HG03159 (cell line): ENCODE measurements at regions not wholly inside any gene's neighbourhood (a gene's known extent, or its start where the extent isn't known, plus 50 kb on each side); places are given as distances from the start of the nearest gene placed in this dataset.
A peak's percentile ranks its signal among the peaks of the same experiment; 100 is the strongest.
"Not testable (repeated sequence)": the region's sequence is repeated elsewhere in the genome, so short reads cannot be mapped to it uniquely, and the experiment has no call there.

Experiments used
- ATAC-seq: cut with Tn5 transposase; IDR thresholded peaks from one replicate; pipeline ENCODE4 v1.9.1; 2021; ENCODE audit warnings: mild to moderate bottlenecking, moderate library complexity; ENCODE audit not compliant: unreplicated experiment

GRCh38 chr3:6716420-6716819 lies 144.5 kb upstream of the GRM7 start:
- ATAC-seq: no peak

GRCh38 chr3:6717026-6717943 lies 143.6 kb upstream of the GRM7 start:
- ATAC-seq: peak; percentile 96

- no peak for ATAC-seq
Observed at GRCh38 chr3:6719999-6720398, 140.9 kb upstream of the GRM7 start.

GRCh38 chr3:6721491-6721890 lies 139.4 kb upstream of the GRM7 start:
- ATAC-seq: no peak

- no peak for ATAC-seq
Observed at GRCh38 chr3:6723205-6723604, 137.7 kb upstream of the GRM7 start.

GRCh38 chr3:6726811-6727210 lies 134.1 kb upstream of the GRM7 start:
- ATAC-seq: no peak

- ATAC-seq: no peak
Observed at GRCh38 chr3:6732807-6733206, 128.1 kb upstream of the GRM7 start.

GRCh38 chr3:6733699-6734394 lies 127.1 kb upstream of the GRM7 start:
- no peak for ATAC-seq

- ATAC-seq: no peak
Observed at GRCh38 chr3:6734395-6734746, 126.5 kb upstream of the GRM7 start.

- no peak for ATAC-seq
Observed at GRCh38 chr3:6736836-6737629, 123.9 kb upstream of the GRM7 start.

- no peak for ATAC-seq
Observed at GRCh38 chr3:6737630-6738029, 123.3 kb upstream of the GRM7 start.

- ATAC-seq: no peak
Observed at GRCh38 chr3:6739288-6739687, 121.6 kb upstream of the GRM7 start.

- no peak for ATAC-seq
Observed at GRCh38 chr3:6743067-6743720, 117.7 kb upstream of the GRM7 start.

GRCh38 chr3:6746443-6746842 lies 114.5 kb upstream of the GRM7 start:
- no peak for ATAC-seq

- no peak for ATAC-seq
Observed at GRCh38 chr3:6747017-6747416, 113.9 kb upstream of the GRM7 start.

GRCh38 chr3:6750782-6751181 lies 110.1 kb upstream of the GRM7 start:
- no peak for ATAC-seq

GRCh38 chr3:6753536-6753935 lies 107.4 kb upstream of the GRM7 start:
- no peak for ATAC-seq

GRCh38 chr3:6769532-6770396 lies 91.2 kb upstream of the GRM7 start:
- ATAC-seq: not testable (repeated sequence)

GRCh38 chr3:6770397-6770690 lies 90.6 kb upstream of the GRM7 start:
- ATAC-seq: no peak

GRCh38 chr3:6771171-6771570 lies 89.7 kb upstream of the GRM7 start:
- ATAC-seq: no peak
